Peyer's patch (tissue), 4 donors: ENCODE measurements at regions not wholly inside any gene's neighbourhood (a gene's known extent, or its start where the extent isn't known, plus 50 kb on each side); places are given as distances from the start of the nearest gene placed in this dataset.

Experiments used
- POLR2A ChIP-seq, 2 donors: fragments of 450-650 bp; IDR thresholded peaks; one replicate each; pipeline ENCODE4 v1.5.1; 2017; ENCODE audit warnings: antibody characterized with exemption in 2 of 2, mild to moderate bottlenecking in 2 of 2, moderate library complexity in 2 of 2
- TF ChIP-seq, protein P1 (sequence below), 6 experiments: fragments of 450-650 bp in 4 of 6; fragments of 200-600 bp in 2 of 6; sonication (generic) in 1 of 6; IDR thresholded peaks; one replicate each; pipeline ENCODE4 v1.5.1; 2017 to 2019; ENCODE audit warnings: antibody characterized with exemption in 6 of 6, mild to moderate bottlenecking in 3 of 6, moderate library complexity in 1 of 6

DNA sequence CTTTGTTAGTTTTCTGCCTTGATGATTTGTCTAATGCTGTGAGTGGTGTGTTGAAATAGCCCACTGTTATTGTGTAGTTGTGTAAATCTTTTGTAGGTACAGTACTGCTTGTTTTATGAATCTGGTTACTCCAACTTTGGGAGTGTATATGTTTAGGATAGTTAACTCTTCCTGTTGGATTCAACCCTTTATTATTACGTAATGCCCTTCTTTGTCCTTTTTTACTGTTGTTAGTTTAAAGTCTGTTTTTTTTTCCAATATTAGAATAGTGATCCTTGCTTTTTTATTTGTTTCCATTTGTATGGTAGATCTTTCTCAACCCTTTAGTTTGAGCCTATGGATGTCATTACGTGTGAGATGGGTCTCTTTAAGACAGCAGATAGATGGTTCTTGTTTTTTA lies 261.5 kb upstream of the CDH2 start:
- TF ChIP-seq, protein P1, sequence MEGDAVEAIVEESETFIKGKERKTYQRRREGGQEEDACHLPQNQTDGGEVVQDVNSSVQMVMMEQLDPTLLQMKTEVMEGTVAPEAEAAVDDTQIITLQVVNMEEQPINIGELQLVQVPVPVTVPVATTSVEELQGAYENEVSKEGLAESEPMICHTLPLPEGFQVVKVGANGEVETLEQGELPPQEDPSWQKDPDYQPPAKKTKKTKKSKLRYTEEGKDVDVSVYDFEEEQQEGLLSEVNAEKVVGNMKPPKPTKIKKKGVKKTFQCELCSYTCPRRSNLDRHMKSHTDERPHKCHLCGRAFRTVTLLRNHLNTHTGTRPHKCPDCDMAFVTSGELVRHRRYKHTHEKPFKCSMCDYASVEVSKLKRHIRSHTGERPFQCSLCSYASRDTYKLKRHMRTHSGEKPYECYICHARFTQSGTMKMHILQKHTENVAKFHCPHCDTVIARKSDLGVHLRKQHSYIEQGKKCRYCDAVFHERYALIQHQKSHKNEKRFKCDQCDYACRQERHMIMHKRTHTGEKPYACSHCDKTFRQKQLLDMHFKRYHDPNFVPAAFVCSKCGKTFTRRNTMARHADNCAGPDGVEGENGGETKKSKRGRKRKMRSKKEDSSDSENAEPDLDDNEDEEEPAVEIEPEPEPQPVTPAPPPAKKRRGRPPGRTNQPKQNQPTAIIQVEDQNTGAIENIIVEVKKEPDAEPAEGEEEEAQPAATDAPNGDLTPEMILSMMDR (IDR thresholded peaks at IDR 0.05): no peak
- TF ChIP-seq POLR2A (IDR thresholded peaks at IDR 0.05): no peak
